Vagina (tissue), 2 donors: ENCODE measurements at regions not wholly inside any gene's neighbourhood (a gene's known extent, or its start where the extent isn't known, plus 50 kb on each side); places are given as distances from the start of the nearest gene placed in this dataset.

Experiments
- POLR2A ChIP-seq, 2 donors: fragments of 450-650 bp; IDR thresholded peaks; one replicate each; pipeline ENCODE4 v1.6.1; 2017; ENCODE audit warnings: antibody characterized with exemption in 2 of 2, mild to moderate bottlenecking in 2 of 2, moderate library complexity in 2 of 2
- POLR2AphosphoS5 ChIP-seq, 2 donors: sonication (generic); formaldehyde crosslinking; IDR thresholded peaks; one replicate each; pipeline ENCODE4 v1.9.0; 2017; ENCODE audit warnings: antibody characterized with exemption in 2 of 2, mild to moderate bottlenecking in 2 of 2, low read depth in 1 of 2; ENCODE audit not compliant: insufficient read depth in 1 of 2
- TF ChIP-seq, protein P1 (sequence below), 3 experiments: fragments of 450-650 bp in 2 of 3; fragments of 200-600 bp in 1 of 3; sonication (generic) in 1 of 3; IDR thresholded peaks; one replicate each; pipeline ENCODE4 v1.5.1; 2017 to 2019; ENCODE audit warnings: antibody characterized with exemption in 3 of 3, mild to moderate bottlenecking in 2 of 3, moderate library complexity in 2 of 3

- no peak for TF ChIP-seq POLR2A (IDR thresholded peaks at IDR 0.05)
- TF ChIP-seq, protein P1, sequence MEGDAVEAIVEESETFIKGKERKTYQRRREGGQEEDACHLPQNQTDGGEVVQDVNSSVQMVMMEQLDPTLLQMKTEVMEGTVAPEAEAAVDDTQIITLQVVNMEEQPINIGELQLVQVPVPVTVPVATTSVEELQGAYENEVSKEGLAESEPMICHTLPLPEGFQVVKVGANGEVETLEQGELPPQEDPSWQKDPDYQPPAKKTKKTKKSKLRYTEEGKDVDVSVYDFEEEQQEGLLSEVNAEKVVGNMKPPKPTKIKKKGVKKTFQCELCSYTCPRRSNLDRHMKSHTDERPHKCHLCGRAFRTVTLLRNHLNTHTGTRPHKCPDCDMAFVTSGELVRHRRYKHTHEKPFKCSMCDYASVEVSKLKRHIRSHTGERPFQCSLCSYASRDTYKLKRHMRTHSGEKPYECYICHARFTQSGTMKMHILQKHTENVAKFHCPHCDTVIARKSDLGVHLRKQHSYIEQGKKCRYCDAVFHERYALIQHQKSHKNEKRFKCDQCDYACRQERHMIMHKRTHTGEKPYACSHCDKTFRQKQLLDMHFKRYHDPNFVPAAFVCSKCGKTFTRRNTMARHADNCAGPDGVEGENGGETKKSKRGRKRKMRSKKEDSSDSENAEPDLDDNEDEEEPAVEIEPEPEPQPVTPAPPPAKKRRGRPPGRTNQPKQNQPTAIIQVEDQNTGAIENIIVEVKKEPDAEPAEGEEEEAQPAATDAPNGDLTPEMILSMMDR (IDR thresholded peaks at IDR 0.05), result no peak
- no peak for TF ChIP-seq POLR2AphosphoS5 (IDR thresholded peaks at IDR 0.05; ENCODE audit: insufficient read depth in 1 of 2, low read depth in 1 of 2)
Observed at GRCh38 chr16:11459722-11460121, 114.5 kb downstream of the RMI2 start.
